T-cell (primary cell): ENCODE measurements at regions not wholly inside any gene's neighbourhood (a gene's known extent, or its start where the extent isn't known, plus 50 kb on each side); places are given as distances from the start of the nearest gene placed in this dataset.

Experiments
- ATAC-seq, 4 experiments: fragments of 200-7000 bp in 3 of 4; fragments of 150-1000 bp in 1 of 4; cut with Tn5 transposase; replicated peaks in 1 of 4; 1 replicate in 3 of 4; 2 replicates in 1 of 4; pipeline ENCODE4 v1.10.0; 2021; ENCODE audit warnings: moderate library complexity in 3 of 4, mild to moderate bottlenecking in 2 of 4, moderate number of reproducible peaks in 1 of 4
- CTCF ChIA-PET, 2 donors: fragments of 300-600 bp; sonication (Branson Sonifier 250); formaldehyde crosslinking; loops; one replicate each; lab custom pipeline; 2022; ENCODE audit warnings: antibody characterized with exemption in 2 of 2; lab: Charles Lee
- POLR2A ChIA-PET, 2 donors: fragments of 300-600 bp; sonication (Branson Sonifier 250); formaldehyde crosslinking; loops; one replicate each; lab custom pipeline; 2022; ENCODE audit warnings: antibody characterized with exemption in 2 of 2; lab: Charles Lee
- DNase-seq, 35 experiments: peaks; one replicate each; pipeline versions ENCODE4 v3.0.0 to v3.0.0-alpha.2; 2013 to 2023
- H3K27ac ChIP-seq: one replicate; pipeline ENCODE4 v1.5.1; 2013; ENCODE audit warnings: low read length
- H3K27me3 ChIP-seq, 2 experiments: replicated peaks in 1 of 2; 1 replicate in 1 of 2; 2 replicates in 1 of 2; pipeline versions ENCODE4 v1.6.1 to v1.7.0; 2013; ENCODE audit warnings: low read length in 1 of 2, mixed read lengths in 1 of 2; ENCODE audit not compliant: control insufficient read depth in 2 of 2, insufficient read depth in 2 of 2; ENCODE audit errors: extremely low read depth in 1 of 2
- H3K36me3 ChIP-seq, 2 donors: 1 replicate in 1 of 2; 2 replicates in 1 of 2; pipeline versions ENCODE4 v1.6.1 to v1.7.0; 2013; ENCODE audit warnings: low read length in 1 of 2; ENCODE audit not compliant: control insufficient read depth in 2 of 2, insufficient read depth in 1 of 2; ENCODE audit errors: extremely low read depth in 1 of 2
- H3K4me1 ChIP-seq, 2 experiments: 1 replicate in 1 of 2; 2 replicates in 1 of 2; pipeline versions ENCODE4 v1.6.1 to v1.7.0; 2013; ENCODE audit warnings: low read length in 2 of 2, mixed read lengths in 1 of 2; ENCODE audit not compliant: insufficient read depth in 2 of 2, control insufficient read depth in 1 of 2; ENCODE audit errors: extremely low read depth in 1 of 2
- H3K4me3 ChIP-seq, 2 donors: 1 replicate in 1 of 2; 2 replicates in 1 of 2; pipeline versions ENCODE4 v1.5.1 to v1.7.0; 2013; ENCODE audit warnings: mild to moderate bottlenecking in 2 of 2, low read length in 1 of 2, moderate library complexity in 1 of 2; ENCODE audit not compliant: control insufficient read depth in 1 of 2; ENCODE audit errors: extremely low read depth in 1 of 2
- H3K9me3 ChIP-seq: 2 replicates; pipeline ENCODE4 v1.7.0; 2013
- H3K27ac Mint-ChIP-seq, 2 donors: one replicate each; pipeline ENCODE4 v1.8.0; 2020 to 2021; ENCODE audit warnings: mild to moderate bottlenecking in 2 of 2, mixed read lengths in 2 of 2
- H3K27me3 Mint-ChIP-seq, 2 donors: one replicate each; pipeline ENCODE4 v1.8.0; 2021 to 2022; ENCODE audit warnings: mixed read lengths in 2 of 2
- H3K36me3 Mint-ChIP-seq: one replicate; pipeline ENCODE4 v1.8.0; 2021; ENCODE audit warnings: mixed read lengths
- H3K4me1 Mint-ChIP-seq, 3 donors: one replicate each; pipeline ENCODE4 v1.8.0; 2020 to 2022; ENCODE audit warnings: mixed read lengths in 3 of 3, mild to moderate bottlenecking in 1 of 3
- H3K4me3 Mint-ChIP-seq, 3 donors: one replicate each; pipeline ENCODE4 v1.8.0; 2020 to 2022; ENCODE audit warnings: mild to moderate bottlenecking in 3 of 3, mixed read lengths in 3 of 3, moderate library complexity in 3 of 3
- H3K9me3 Mint-ChIP-seq, 3 donors: one replicate each; pipeline ENCODE4 v1.8.0; 2020 to 2022; ENCODE audit warnings: mixed read lengths in 3 of 3
- WGBS: methylation state at CpG from one replicate; pipeline ENCODE4 v1.1.5; 2013; ENCODE audit warnings: missing lambda C conversion rate; ENCODE audit not compliant: insufficient coverage; 5-methylcytosine and 5-hydroxymethylcytosine counted together

- Mint-ChIP-seq H3K27ac (no peak overlapping the region), H3K9me3 (peaks cover 0 to 12% (median 10%) of the 10 kb centered on the region in 3 donors), H3K36me3 (no peaks in the 10 kb centered on the region), H3K4me3 (no peak overlapping the region), H3K27me3 (no peaks in the 10 kb centered on the region), H3K4me1 (no peaks in the 10 kb centered on the region)
- Histone ChIP-seq H3K4me3 (no peak overlapping the region), H3K4me1 (no peaks in the 10 kb centered on the region), H3K36me3 (no peaks in the 10 kb centered on the region), H3K27me3 (no peaks in the 10 kb centered on the region), H3K27ac (no peak overlapping the region), H3K9me3 (no peaks in the 10 kb centered on the region)
- DNase-seq (no peak), ATAC-seq (no peak)
- ChIA-PET CTCF (no interaction called here), POLR2A (no interaction called here)
- no CpG with 5 or more reads among the region's 4 CpGs for WGBS
Observed at GRCh38 chr5:20287640-20288039, 299.6 kb upstream of the CDH18 start.

GRCh38 chr5:20286512-20286911 is 298.5 kb upstream of the CDH18 start:
- DNase-seq (no peak), ATAC-seq (no peak)
- H3K27me3 ChIP-seq: no peaks in the 10 kb centered on the region
- H3K9me3 ChIP-seq: no peaks in the 10 kb centered on the region
- Mint-ChIP-seq H3K27ac (no peak overlapping the region), H3K4me1 (no peaks in the 10 kb centered on the region), H3K9me3 (peaks cover 0 to 16% (median 10%) of the 10 kb centered on the region in 3 donors), H3K4me3 (no peak overlapping the region), H3K36me3 (no peaks in the 10 kb centered on the region), H3K27me3 (no peaks in the 10 kb centered on the region)
- no peak overlapping the region for H3K4me3 ChIP-seq
- no peaks in the 10 kb centered on the region for H3K36me3 ChIP-seq
- ChIA-PET CTCF (no interaction called here), POLR2A (no interaction called here)
- H3K4me1 ChIP-seq: no peaks in the 10 kb centered on the region
- no peak overlapping the region for H3K27ac ChIP-seq

GRCh38 chr5:20276959-20277263 is 288.9 kb upstream of the CDH18 start:
- no peak overlapping the region for H3K27ac Mint-ChIP-seq
- CTCF ChIA-PET: no interaction called here
- no peaks in the 10 kb centered on the region for H3K36me3 ChIP-seq
- H3K4me1 Mint-ChIP-seq: no peaks in the 10 kb centered on the region
- H3K4me1 ChIP-seq: no peaks in the 10 kb centered on the region
- 76% methylated on average over 2 of the region's 5 CpGs for WGBS
- ATAC-seq (no peak), DNase-seq (no peak)
- no peak overlapping the region for H3K4me3 ChIP-seq
- H3K36me3 Mint-ChIP-seq: no peaks in the 10 kb centered on the region
- POLR2A ChIA-PET: no interaction called here
- H3K9me3 ChIP-seq: no peaks in the 10 kb centered on the region
- no peaks in the 10 kb centered on the region for H3K27me3 ChIP-seq
- no peaks in the 10 kb centered on the region for H3K27me3 Mint-ChIP-seq
- H3K9me3 Mint-ChIP-seq: peaks cover 20 to 43% (median 22%) of the 10 kb centered on the region in 3 donors
- no peak overlapping the region for H3K4me3 Mint-ChIP-seq
- no peak overlapping the region for H3K27ac ChIP-seq

GRCh38 chr5:20276061-20276958 is 288.3 kb upstream of the CDH18 start:
- WGBS: 88% methylated on average over 1 of the region's 3 CpGs
- H3K27me3 Mint-ChIP-seq: no peaks in the 10 kb centered on the region
- H3K27ac Mint-ChIP-seq: no peak overlapping the region
- H3K27ac ChIP-seq: no peak overlapping the region
- no peaks in the 10 kb centered on the region for H3K9me3 ChIP-seq
- H3K36me3 ChIP-seq: no peaks in the 10 kb centered on the region
- POLR2A ChIA-PET: no interaction called here
- no peaks in the 10 kb centered on the region for H3K36me3 Mint-ChIP-seq
- H3K4me3 ChIP-seq: no peak overlapping the region
- DNase-seq (no peak), ATAC-seq (no peak)
- H3K9me3 Mint-ChIP-seq: peaks cover 18 to 48% (median 24%) of the 10 kb centered on the region in 3 donors
- H3K4me1 ChIP-seq: no peaks in the 10 kb centered on the region
- H3K4me3 Mint-ChIP-seq: no peak overlapping the region
- CTCF ChIA-PET: no interaction called here
- H3K27me3 ChIP-seq: no peaks in the 10 kb centered on the region
- no peaks in the 10 kb centered on the region for H3K4me1 Mint-ChIP-seq

- ATAC-seq (no peak), DNase-seq (no peak)
- Histone ChIP-seq H3K27me3 (no peaks in the 10 kb centered on the region), H3K4me3 (no peak overlapping the region), H3K36me3 (no peaks in the 10 kb centered on the region), H3K4me1 (no peaks in the 10 kb centered on the region), H3K27ac (no peak overlapping the region), H3K9me3 (no peaks in the 10 kb centered on the region)
- WGBS: no CpG with 5 or more reads among the region's 2 CpGs
- POLR2A ChIA-PET: no interaction called here
- no peak overlapping the region for H3K27ac Mint-ChIP-seq
- CTCF ChIA-PET: no interaction called here
- peaks cover 14 to 32% (median 15%) of the 10 kb centered on the region in 3 donors for H3K9me3 Mint-ChIP-seq
- no peaks in the 10 kb centered on the region for H3K4me1 Mint-ChIP-seq
- H3K4me3 Mint-ChIP-seq: no peak overlapping the region
- H3K36me3 Mint-ChIP-seq: no peaks in the 10 kb centered on the region
- no peaks in the 10 kb centered on the region for H3K27me3 Mint-ChIP-seq
Observed at GRCh38 chr5:20266066-20266465, 278.1 kb upstream of the CDH18 start.

- Mint-ChIP-seq H3K27me3 (no peaks in the 10 kb centered on the region), H3K27ac (no peak overlapping the region), H3K4me3 (no peak overlapping the region), H3K36me3 (no peaks in the 10 kb centered on the region), H3K4me1 (no peaks in the 10 kb centered on the region), H3K9me3 (peaks cover 9 to 19% (median 15%) of the 10 kb centered on the region in 3 donors)
- 100% methylated on average over 1 of the region's 3 CpGs for WGBS
- CTCF ChIA-PET: no interaction called here
- Histone ChIP-seq H3K36me3 (no peaks in the 10 kb centered on the region), H3K4me3 (no peak overlapping the region), H3K9me3 (no peaks in the 10 kb centered on the region), H3K27ac (no peak overlapping the region), H3K4me1 (no peaks in the 10 kb centered on the region), H3K27me3 (no peaks in the 10 kb centered on the region)
- DNase-seq (no peak), ATAC-seq (no peak)
- POLR2A ChIA-PET: no interaction called here
Observed at GRCh38 chr5:20262896-20263295, 274.9 kb upstream of the CDH18 start.
